ENCODE measurements at regions not wholly inside any gene's neighbourhood (a gene's known extent, or its start where the extent isn't known, plus 50 kb on each side); places are given as distances from the start of the nearest gene placed in this dataset.

- Histone ChIP-seq H3K27ac (ENCODE audit: low read depth in 1 of 2, low read length in 2 of 2) (no peak overlapping the region), H3K4me1 (ENCODE audit: insufficient read depth, low read length) (no peaks in the 10 kb centered on the region), H3K9me3 (ENCODE audit: control insufficient read depth in 1 of 2, insufficient read depth in 1 of 2, low read length in 2 of 2) (no peaks in the 10 kb centered on the region), H3K4me3 (ENCODE audit: low read length) (no peak overlapping the region), H3K27me3 (ENCODE audit: control insufficient read depth in 1 of 2, insufficient read depth in 2 of 2, low read length in 2 of 2) (no peaks in the 10 kb centered on the region), H3K36me3 (ENCODE audit: insufficient read depth, low read length) (no peaks in the 10 kb centered on the region)
- intact Hi-C loops (cut with DNase I, micrococcal nuclease): no loop called here
- H3K4me3 Mint-ChIP-seq: no peak overlapping the region
- no peak for TF ChIP-seq CTCF (IDR thresholded peaks at IDR 0.05)
- DNase-seq (no peak), ATAC-seq (ENCODE audit: poor library complexity) (no peak)
- no peaks in the 10 kb centered on the region for H3K9me3 Mint-ChIP-seq
- no peaks in the 10 kb centered on the region for H3K4me1 Mint-ChIP-seq (ENCODE audit: low read depth)
- POLR2A ChIA-PET: no interaction called here
- H3K36me3 Mint-ChIP-seq (ENCODE audit: low read depth): no peaks in the 10 kb centered on the region
- H3K27me3 Mint-ChIP-seq: peaks cover 4% of the 10 kb centered on the region
- CTCF ChIA-PET: no interaction called here
- H3K27ac Mint-ChIP-seq: no peak overlapping the region
Measured at GRCh38 chr18:986051-986450, 81.4 kb downstream of the ADCYAP1 start.

DNA sequence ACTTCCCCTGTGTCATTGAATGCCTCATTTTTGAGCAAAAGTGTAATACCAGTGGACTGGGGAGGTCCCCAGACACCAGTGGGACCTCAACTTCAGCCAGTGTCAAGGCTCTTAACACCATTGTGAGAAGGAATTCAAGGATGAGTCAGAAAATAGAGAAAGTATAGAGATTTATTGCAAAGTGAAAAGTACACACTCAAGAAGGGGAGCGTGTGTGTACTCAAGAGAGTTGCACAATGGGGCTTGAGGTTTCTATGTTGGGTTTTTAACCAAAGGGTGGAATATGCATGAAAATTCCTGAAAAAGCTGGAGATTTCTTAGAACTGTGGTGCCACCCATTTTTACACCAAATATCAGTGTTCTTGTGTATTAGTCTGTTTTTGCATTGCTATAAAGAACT lies 81.9 kb downstream of the ADCYAP1 start:
- Histone ChIP-seq H3K36me3 (ENCODE audit: insufficient read depth, low read length) (no peaks in the 10 kb centered on the region), H3K27me3 (ENCODE audit: control insufficient read depth in 1 of 2, insufficient read depth in 2 of 2, low read length in 2 of 2) (no peaks in the 10 kb centered on the region), H3K4me1 (ENCODE audit: insufficient read depth, low read length) (no peaks in the 10 kb centered on the region), H3K27ac (ENCODE audit: low read depth in 1 of 2, low read length in 2 of 2) (no peak overlapping the region), H3K4me3 (ENCODE audit: low read length) (no peak overlapping the region), H3K9me3 (ENCODE audit: control insufficient read depth in 1 of 2, insufficient read depth in 1 of 2, low read length in 2 of 2) (no peaks in the 10 kb centered on the region)
- no peak for ATAC-seq (ENCODE audit: poor library complexity)
- CTCF ChIA-PET: no interaction called here
- intact Hi-C loops (cut with DNase I, micrococcal nuclease): no loop called here
- H3K9me3 Mint-ChIP-seq: peaks cover 2% of the 10 kb centered on the region
- TF ChIP-seq CTCF (IDR thresholded peaks at IDR 0.05): no peak
- H3K4me3 Mint-ChIP-seq: no peak overlapping the region
- POLR2A ChIA-PET: no interaction called here
- no peak for DNase-seq
- no peaks in the 10 kb centered on the region for H3K4me1 Mint-ChIP-seq (ENCODE audit: low read depth)
- no peak overlapping the region for H3K27ac Mint-ChIP-seq
- no peaks in the 10 kb centered on the region for H3K36me3 Mint-ChIP-seq (ENCODE audit: low read depth)
- H3K27me3 Mint-ChIP-seq: peaks cover 4% of the 10 kb centered on the region

GRCh38 chr18:987325-988186 lies 82.9 kb downstream of the ADCYAP1 start:
- H3K27me3 Mint-ChIP-seq: peaks cover 4% of the 10 kb centered on the region

More at GRCh38 chr18:987325-988186, 82.9 kb downstream of the ADCYAP1 start:
- Histone ChIP-seq H3K4me1 (ENCODE audit: insufficient read depth, low read length) (no peaks in the 10 kb centered on the region), H3K27me3 (ENCODE audit: control insufficient read depth in 1 of 2, insufficient read depth in 2 of 2, low read length in 2 of 2) (no peaks in the 10 kb centered on the region), H3K27ac (ENCODE audit: low read depth in 1 of 2, low read length in 2 of 2) (no peak overlapping the region), H3K36me3 (ENCODE audit: insufficient read depth, low read length) (no peaks in the 10 kb centered on the region), H3K4me3 (ENCODE audit: low read length) (no peak overlapping the region), H3K9me3 (ENCODE audit: control insufficient read depth in 1 of 2, insufficient read depth in 1 of 2, low read length in 2 of 2) (no peaks in the 10 kb centered on the region)
- Mint-ChIP-seq H3K4me1 (ENCODE audit: low read depth) (no peaks in the 10 kb centered on the region), H3K27ac (no peak overlapping the region), H3K9me3 (peaks cover 2% of the 10 kb centered on the region), H3K36me3 (ENCODE audit: low read depth) (no peaks in the 10 kb centered on the region), H3K4me3 (no peak overlapping the region)
- intact Hi-C loops (cut with DNase I, micrococcal nuclease): no loop called here
- ChIA-PET POLR2A (no interaction called here), CTCF (no interaction called here)
- ATAC-seq (ENCODE audit: poor library complexity) (no peak), DNase-seq (no peak)
- TF ChIP-seq CTCF (IDR thresholded peaks at IDR 0.05): no peak
